Choroid plexus epithelial cell (primary cell): ENCODE measurements at regions not wholly inside any gene's neighbourhood (a gene's known extent, or its start where the extent isn't known, plus 50 kb on each side); places are given as distances from the start of the nearest gene placed in this dataset.

ENCODE experiments used
- DNase-seq: peaks from one replicate; pipeline ENCODE4 v3.0.0-alpha.2; 2010; ENCODE audit warnings: low read depth
- H3K4me3 ChIP-seq: 2 replicates; pipeline ENCODE4 v1.5.1; 2011; ENCODE audit warnings: low read depth, mild to moderate bottlenecking, control low read depth, low read length, moderate library complexity
- TF ChIP-seq, protein P1 (sequence below): conservative IDR thresholded peaks from 2 replicates; pipeline ENCODE4 v1.5.1; 2011; ENCODE audit warnings: low read depth, mild to moderate bottlenecking, control low read depth, inconsistent platforms, low read length, moderate library complexity

DNA sequence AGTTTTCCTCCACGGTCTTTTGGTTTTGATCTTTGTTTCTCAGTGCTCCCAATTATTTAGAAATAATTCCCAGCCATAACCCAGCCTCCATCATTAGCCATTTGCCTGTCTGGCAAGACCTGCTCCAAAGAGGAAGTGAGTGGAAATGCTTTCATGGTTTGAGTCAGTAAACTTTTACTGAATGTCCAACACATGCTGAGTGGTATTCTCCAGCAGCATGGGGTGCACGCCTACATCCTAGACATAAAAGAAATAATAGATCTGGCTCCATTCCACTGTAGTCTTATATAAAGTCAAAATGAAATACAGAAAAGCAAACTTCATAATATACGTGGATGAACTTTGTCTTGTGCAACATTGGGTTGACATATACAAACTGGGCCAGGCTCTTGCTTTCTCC, 757.2 kb downstream of the TLE1 start:
- H3K4me3 ChIP-seq: no peak overlapping the region
- DNase-seq: peak; percentile 46
- TF ChIP-seq, protein P1, sequence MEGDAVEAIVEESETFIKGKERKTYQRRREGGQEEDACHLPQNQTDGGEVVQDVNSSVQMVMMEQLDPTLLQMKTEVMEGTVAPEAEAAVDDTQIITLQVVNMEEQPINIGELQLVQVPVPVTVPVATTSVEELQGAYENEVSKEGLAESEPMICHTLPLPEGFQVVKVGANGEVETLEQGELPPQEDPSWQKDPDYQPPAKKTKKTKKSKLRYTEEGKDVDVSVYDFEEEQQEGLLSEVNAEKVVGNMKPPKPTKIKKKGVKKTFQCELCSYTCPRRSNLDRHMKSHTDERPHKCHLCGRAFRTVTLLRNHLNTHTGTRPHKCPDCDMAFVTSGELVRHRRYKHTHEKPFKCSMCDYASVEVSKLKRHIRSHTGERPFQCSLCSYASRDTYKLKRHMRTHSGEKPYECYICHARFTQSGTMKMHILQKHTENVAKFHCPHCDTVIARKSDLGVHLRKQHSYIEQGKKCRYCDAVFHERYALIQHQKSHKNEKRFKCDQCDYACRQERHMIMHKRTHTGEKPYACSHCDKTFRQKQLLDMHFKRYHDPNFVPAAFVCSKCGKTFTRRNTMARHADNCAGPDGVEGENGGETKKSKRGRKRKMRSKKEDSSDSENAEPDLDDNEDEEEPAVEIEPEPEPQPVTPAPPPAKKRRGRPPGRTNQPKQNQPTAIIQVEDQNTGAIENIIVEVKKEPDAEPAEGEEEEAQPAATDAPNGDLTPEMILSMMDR: no peak

DNA sequence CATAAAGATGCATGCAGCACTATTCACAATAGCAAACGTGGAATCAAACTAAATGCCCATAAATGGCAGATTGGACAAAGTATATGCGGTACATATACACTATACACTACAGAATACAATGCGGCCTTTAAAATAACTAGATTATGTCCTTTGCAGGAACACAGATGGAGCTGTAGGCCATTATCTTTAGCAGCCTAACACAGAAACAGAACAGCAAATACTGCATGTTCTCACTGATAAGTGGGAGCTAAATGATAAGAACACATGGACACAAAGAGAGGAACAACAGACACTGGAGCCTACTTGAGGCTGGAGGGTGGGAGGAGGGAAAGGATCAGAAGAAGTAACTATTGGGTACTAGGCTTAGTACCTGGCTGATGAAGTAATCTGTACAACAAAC, 758.2 kb downstream of the TLE1 start:
- TF ChIP-seq, protein P1: no peak
- no peak overlapping the region for H3K4me3 ChIP-seq
- DNase-seq: no peak

DNA sequence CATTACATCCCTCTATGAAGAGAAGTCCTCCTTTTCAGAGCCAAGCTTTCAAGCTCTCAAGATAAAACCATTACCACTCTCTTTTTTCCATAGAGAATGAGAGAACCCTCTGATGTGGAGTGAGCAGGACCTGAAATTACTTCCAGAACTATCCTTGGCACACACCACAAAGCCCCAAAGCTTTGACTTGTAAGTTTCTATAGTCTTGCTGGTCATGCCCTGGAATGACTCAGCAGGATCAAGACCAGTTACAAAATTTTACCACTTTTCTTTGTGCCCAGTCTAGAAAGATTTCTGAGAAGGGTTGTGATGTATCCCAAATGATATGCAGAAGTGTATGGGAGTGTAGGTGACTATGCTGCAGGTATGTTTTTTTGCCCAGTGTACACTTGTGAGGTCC, 760.6 kb downstream of the TLE1 start:
- TF ChIP-seq, protein P1: no peak
- H3K4me3 ChIP-seq: no peak overlapping the region
- DNase-seq: no peak

DNA sequence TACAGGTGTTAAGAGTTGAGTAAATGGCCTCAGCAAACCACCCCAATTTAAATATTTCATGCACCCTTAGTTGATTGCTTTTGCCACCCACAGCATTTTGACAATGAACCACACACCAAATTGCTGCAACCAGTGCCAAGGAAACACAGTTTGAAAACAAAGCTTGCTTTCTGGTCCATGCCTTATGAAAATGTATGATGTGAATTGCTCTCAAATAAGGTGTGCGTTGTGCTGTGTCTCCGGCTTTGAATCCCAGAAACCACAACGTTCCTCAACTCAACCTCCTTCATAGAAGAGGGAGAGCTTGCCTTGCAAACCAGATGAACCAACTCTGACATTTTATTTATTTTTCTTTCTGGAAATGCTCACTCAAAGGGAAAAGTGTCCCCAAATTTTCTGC, 762.7 kb downstream of the TLE1 start:
- no peak overlapping the region for H3K4me3 ChIP-seq
- TF ChIP-seq, protein P1: no peak
- DNase-seq: no peak

DNA sequence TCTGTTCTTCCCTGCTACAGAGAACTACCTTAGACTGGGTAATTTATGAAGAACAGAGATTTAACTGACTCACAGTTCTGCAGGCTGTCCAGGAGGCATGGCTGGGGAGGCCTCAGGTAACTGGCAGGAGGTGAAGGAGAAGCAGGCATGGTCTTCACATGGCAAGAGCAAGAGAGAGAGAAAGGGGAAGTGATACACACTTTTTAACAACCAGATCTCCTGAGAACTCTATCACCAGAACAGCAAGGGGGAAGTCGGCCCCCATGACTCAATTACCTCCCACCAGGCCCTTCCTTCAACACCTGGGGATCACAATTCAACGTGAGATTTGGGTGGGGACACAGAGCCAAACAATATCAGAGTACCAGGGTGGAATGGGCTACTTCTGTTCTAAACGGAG, 766.8 kb downstream of the TLE1 start:
- no peak for DNase-seq
- TF ChIP-seq, protein P1: no peak
- no peak overlapping the region for H3K4me3 ChIP-seq

DNA sequence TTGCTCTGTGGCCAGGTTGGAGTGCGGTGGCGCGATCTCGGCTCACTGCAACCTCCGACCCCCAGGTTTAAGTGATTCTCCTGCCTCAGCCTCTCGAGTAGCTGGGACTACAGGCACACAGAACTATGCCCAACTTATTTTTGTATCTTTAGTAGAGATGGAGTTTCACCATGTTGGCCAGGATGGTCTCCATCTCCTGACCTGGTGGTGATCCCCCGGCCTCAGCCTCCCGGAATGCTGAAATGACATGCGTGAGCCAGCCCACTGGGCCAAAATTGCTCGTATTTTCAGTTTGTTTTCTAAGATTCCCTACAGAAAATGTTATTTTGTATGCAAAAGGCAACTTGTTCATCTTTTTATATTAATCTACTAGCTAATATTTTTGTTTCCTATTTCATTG, 782.6 kb downstream of the TLE1 start:
- TF ChIP-seq, protein P1: no peak
- no peak overlapping the region for H3K4me3 ChIP-seq

DNA sequence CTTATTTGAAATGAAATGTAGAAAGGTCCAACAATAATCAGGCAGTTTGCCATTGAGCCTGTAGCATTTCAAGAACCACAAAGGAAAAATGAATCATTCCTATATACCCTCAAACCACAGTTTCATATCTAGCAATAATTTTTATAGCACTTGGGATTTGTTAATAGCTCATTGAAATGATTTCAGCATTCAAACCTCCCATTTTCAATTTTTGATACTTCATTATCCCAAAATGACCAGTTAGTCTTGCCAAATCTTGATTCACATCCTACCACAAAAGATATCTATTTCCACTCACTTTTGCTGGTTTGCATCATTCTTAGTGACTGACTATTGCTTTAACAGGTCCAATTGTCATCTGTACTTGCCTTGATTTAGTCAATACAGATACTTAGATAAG, 790.1 kb downstream of the TLE1 start:
- DNase-seq: peak; percentile 11
- H3K4me3 ChIP-seq: no peak overlapping the region
- TF ChIP-seq, protein P1: no peak

More for the DNA sequence above, 782.6 kb downstream of the TLE1 start:
- no peak for DNase-seq
